PFSK-1 (cell line): ENCODE measurements at regions not wholly inside any gene's neighbourhood (a gene's known extent, or its start where the extent isn't known, plus 50 kb on each side); places are given as distances from the start of the nearest gene placed in this dataset.

Source experiments
- FOXP2 ChIP-seq: optimal IDR thresholded peaks from 2 replicates; pipeline ENCODE3; 2011; ENCODE audit warnings: borderline replicate concordance, control low read depth, inconsistent platforms; ENCODE audit not compliant: insufficient read depth; ENCODE audit errors: extremely low read length, extremely low read depth
- POLR2AphosphoS5 ChIP-seq: IDR thresholded peaks from 2 replicates; pipeline ENCODE4 v1.6.1; 2012; ENCODE audit warnings: low read depth, mild to moderate bottlenecking, control low read depth, low read length, moderate library complexity
- REST ChIP-seq, 2 experiments: IDR thresholded peaks; 2 replicates each; pipeline versions ENCODE4 v1.6.1 to v1.8.0; 2011 to 2012; ENCODE audit warnings: low read depth in 2 of 2, low read length in 2 of 2, control low read depth in 1 of 2, inconsistent platforms in 1 of 2, mild to moderate bottlenecking in 1 of 2, moderate library complexity in 1 of 2; ENCODE audit not compliant: insufficient read depth in 1 of 2
- SIN3A ChIP-seq: IDR thresholded peaks from 2 replicates; pipeline ENCODE4 v1.6.1; 2012; ENCODE audit warnings: mild to moderate bottlenecking, low read length, moderate library complexity, borderline replicate concordance; ENCODE audit not compliant: insufficient read depth
- TAF1 ChIP-seq: IDR thresholded peaks from 2 replicates; pipeline ENCODE4 v1.6.1; 2012; ENCODE audit warnings: low read length, control low read depth, borderline replicate concordance; ENCODE audit not compliant: insufficient read depth

- TF ChIP-seq FOXP2 (no peak), SIN3A (no peak), REST (IDR thresholded peaks at IDR 0.05; ENCODE audit: insufficient read depth in 1 of 2, low read depth in 2 of 2, low read length in 2 of 2) (no peak), TAF1 (no peak), POLR2AphosphoS5 (no peak)
Measured at GRCh38 chr1:187415065-187415464, 586.3 kb downstream of the PLA2G4A start.

- TF ChIP-seq TAF1 (no peak), REST (IDR thresholded peaks at IDR 0.05; ENCODE audit: insufficient read depth in 1 of 2, low read depth in 2 of 2, low read length in 2 of 2) (no peak)
Measured at GRCh38 chr1:187417520-187417919, 588.8 kb downstream of the PLA2G4A start.

- no peak for TF ChIP-seq REST (IDR thresholded peaks at IDR 0.05; ENCODE audit: insufficient read depth in 1 of 2, low read depth in 2 of 2, low read length in 2 of 2)
- TF ChIP-seq FOXP2: no peak
- no peak for TF ChIP-seq SIN3A
- no peak for TF ChIP-seq TAF1
- TF ChIP-seq POLR2AphosphoS5: no peak
Measured at GRCh38 chr1:187433598-187433997, 604.8 kb downstream of the PLA2G4A start.

GRCh38 chr1:187442603-187443002, 613.9 kb downstream of the PLA2G4A start:
- TF ChIP-seq SIN3A (no peak), REST (IDR thresholded peaks at IDR 0.05; ENCODE audit: insufficient read depth in 1 of 2, low read depth in 2 of 2, low read length in 2 of 2) (no peak), FOXP2 (no peak), POLR2AphosphoS5 (no peak), TAF1 (no peak)

GRCh38 chr1:187443939-187444338, 615.2 kb downstream of the PLA2G4A start:
- no peak for TF ChIP-seq POLR2AphosphoS5
- no peak for TF ChIP-seq FOXP2
- no peak for TF ChIP-seq TAF1
- no peak for TF ChIP-seq SIN3A
